ENCODE measurements at regions not wholly inside any gene's neighbourhood (a gene's known extent, or its start where the extent isn't known, plus 50 kb on each side); places are given as distances from the start of the nearest gene placed in this dataset.

DNA sequence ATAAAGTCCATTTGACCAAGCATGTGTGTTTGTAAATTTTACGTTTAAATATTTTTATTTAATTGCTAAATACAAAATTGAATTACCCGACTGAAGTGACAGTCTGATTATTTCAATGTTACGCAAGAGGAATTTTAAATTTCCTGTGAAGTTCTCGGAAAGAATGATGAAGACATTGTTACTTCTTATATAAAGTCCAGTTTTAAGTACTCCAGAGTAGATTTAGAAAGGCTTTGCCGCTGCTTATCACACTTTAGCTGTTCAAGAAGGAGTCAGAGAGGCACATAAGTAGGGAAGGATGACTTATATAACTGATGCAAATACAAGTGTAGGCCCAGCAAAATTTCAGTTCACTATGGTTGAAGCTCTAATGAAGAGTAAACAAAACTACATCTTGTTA is 265.1 kb upstream of the CITED2 start:
- TF ChIP-seq, protein P1, sequence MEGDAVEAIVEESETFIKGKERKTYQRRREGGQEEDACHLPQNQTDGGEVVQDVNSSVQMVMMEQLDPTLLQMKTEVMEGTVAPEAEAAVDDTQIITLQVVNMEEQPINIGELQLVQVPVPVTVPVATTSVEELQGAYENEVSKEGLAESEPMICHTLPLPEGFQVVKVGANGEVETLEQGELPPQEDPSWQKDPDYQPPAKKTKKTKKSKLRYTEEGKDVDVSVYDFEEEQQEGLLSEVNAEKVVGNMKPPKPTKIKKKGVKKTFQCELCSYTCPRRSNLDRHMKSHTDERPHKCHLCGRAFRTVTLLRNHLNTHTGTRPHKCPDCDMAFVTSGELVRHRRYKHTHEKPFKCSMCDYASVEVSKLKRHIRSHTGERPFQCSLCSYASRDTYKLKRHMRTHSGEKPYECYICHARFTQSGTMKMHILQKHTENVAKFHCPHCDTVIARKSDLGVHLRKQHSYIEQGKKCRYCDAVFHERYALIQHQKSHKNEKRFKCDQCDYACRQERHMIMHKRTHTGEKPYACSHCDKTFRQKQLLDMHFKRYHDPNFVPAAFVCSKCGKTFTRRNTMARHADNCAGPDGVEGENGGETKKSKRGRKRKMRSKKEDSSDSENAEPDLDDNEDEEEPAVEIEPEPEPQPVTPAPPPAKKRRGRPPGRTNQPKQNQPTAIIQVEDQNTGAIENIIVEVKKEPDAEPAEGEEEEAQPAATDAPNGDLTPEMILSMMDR (conservative IDR thresholded peaks at IDR 0.05), result no peak
- Mint-ChIP-seq H3K9me3 (peaks cover 2% of the 10 kb centered on the region), H3K27me3 (ENCODE audit: low read depth) (no peaks in the 10 kb centered on the region), H3K36me3 (ENCODE audit: low read depth) (no peaks in the 10 kb centered on the region), H3K4me3 (no peak overlapping the region), H3K4me1 (peaks cover 5% of the 10 kb centered on the region), H3K27ac (ENCODE audit: unreplicated experiment) (no peak overlapping the region)
- no peak for DNase-seq (ENCODE audit: low read depth, low spot score)

DNA sequence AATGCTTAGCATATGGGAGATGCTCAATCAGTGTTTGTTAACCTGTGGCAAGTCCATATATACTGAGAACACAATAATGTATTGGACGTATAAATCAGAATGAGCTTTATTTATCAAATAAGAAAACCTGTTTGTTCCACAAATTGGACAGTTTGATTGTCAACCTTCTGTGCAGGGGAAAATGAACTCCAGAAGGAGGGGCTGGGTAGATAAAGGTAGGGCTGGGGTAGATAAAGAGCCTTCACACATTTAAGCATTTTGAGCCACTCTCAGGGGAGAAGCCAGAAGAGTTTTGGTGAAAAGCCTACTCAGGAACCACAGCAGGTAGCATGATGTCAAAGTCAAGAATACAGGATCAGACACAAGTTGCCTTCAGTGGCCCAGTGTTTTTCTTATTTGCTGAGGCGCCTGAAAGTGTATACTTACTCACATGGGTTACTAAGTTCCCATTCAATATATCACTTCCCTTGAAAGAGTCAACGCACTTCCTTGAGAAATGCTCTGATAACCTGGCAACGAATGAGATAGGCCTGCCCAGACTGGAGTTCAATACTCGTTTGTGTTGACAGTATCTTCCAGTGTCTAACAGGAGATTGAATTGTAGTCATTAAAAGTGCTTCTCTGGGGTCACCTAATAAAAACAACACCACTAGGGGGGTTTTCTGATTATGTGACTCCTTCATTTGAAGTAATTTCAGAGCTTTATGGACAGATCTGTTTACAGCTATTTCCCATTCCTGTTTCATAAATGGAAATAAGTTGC is 263.9 kb upstream of the CITED2 start:
- H3K9me3 Mint-ChIP-seq, result peaks cover 2% of the 10 kb centered on the region
- H3K27ac Mint-ChIP-seq (ENCODE audit: unreplicated experiment), result no peak overlapping the region
- no peaks in the 10 kb centered on the region for H3K36me3 Mint-ChIP-seq (ENCODE audit: low read depth)
- H3K4me1 Mint-ChIP-seq, result no peaks in the 10 kb centered on the region
- H3K27me3 Mint-ChIP-seq (ENCODE audit: low read depth), result no peaks in the 10 kb centered on the region
- TF ChIP-seq, protein P1 (conservative IDR thresholded peaks at IDR 0.05), result no peak
- no peak overlapping the region for H3K4me3 Mint-ChIP-seq
- DNase-seq (ENCODE audit: low read depth, low spot score), result no peak

DNA sequence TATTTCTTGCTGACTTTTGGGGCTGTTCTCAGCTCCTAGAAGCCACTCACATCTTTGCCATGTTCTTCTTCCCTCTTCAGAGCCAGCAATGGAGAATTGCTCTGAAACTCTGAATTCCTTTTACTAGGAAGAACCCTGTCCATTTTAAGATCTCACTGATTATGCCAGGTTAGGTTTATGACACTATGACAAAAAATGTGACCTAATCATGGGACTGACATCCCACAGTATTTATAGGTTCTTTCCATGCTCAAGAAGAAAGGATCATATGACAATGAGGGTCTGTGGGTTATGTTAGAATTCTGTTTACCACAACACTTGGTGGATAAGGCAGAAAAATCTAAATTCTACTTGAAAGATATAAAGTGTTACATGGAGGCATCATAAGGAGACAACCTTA is 263.3 kb upstream of the CITED2 start:
- Mint-ChIP-seq H3K4me3 (no peak overlapping the region), H3K36me3 (ENCODE audit: low read depth) (no peaks in the 10 kb centered on the region), H3K27ac (ENCODE audit: unreplicated experiment) (no peak overlapping the region), H3K27me3 (ENCODE audit: low read depth) (no peaks in the 10 kb centered on the region), H3K4me1 (no peaks in the 10 kb centered on the region), H3K9me3 (peaks cover 2% of the 10 kb centered on the region)
- no peak for DNase-seq (ENCODE audit: low read depth, low spot score)
- TF ChIP-seq, protein P1 (conservative IDR thresholded peaks at IDR 0.05), result no peak

DNA sequence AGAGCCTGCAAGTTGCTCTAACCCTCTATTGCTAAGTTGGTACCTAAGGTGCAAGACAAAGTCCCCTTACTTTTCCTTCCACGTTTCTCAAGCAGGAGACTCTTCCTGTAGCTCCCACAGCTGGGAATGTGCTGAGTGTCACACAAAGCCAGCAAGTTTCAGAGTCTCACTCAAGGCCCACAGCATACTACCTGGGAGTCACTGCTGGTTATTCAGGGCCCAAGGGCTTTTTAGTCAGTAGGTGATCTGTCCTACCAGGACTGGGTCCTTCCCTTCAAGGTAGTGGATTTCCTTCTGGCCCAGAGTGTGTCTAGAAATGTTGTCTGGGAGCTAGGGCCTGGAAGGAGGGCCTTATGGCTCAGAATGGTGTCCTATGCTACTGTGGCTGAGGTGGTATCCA is 261.9 kb upstream of the CITED2 start:
- Mint-ChIP-seq H3K36me3 (ENCODE audit: low read depth) (no peaks in the 10 kb centered on the region), H3K4me1 (no peaks in the 10 kb centered on the region), H3K27me3 (ENCODE audit: low read depth) (no peaks in the 10 kb centered on the region), H3K27ac (ENCODE audit: unreplicated experiment) (no peak overlapping the region), H3K9me3 (peaks cover 2% of the 10 kb centered on the region), H3K4me3 (no peak overlapping the region)
- TF ChIP-seq, protein P1 (conservative IDR thresholded peaks at IDR 0.05), result no peak
- no peak for DNase-seq (ENCODE audit: low read depth, low spot score)

DNA sequence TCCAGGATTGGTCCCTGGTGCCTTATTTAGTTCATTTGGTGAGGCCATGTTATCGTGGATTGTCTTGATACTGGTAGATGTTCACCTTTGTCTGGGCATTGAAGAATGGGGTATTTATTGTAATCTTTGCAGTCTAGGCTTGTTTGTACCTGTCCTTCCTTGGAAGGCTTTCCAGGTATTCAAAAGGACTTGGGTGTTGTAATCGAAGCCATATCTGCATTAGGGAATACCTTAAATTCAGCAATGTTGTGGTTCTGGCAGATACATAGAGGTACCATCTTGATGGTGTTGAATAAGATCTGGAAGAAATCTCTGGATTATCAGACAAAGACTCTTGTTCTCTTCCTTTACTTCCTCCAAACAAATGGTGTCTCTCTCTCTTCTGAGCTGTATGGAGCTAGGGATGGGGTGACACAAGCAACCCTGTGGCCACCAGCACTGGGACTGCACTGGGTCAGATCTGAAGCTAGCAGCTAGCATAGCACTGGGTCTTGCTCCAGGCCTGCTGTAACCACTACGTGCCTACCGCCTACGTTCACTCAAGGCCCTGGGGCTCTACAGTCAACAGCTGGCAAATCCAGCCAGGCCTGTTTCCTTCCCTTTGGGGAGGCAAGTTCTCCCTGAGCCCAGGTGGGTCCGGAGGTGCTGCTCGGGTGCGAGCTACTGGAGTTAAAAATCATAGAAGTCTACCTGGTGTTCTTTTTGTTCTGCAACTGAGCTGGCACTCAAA is 261.1 kb upstream of the CITED2 start:
- peaks cover 2% of the 10 kb centered on the region for H3K9me3 Mint-ChIP-seq
- H3K27me3 Mint-ChIP-seq (ENCODE audit: low read depth), result no peaks in the 10 kb centered on the region
- no peaks in the 10 kb centered on the region for H3K4me1 Mint-ChIP-seq
- no peak for DNase-seq (ENCODE audit: low read depth, low spot score)
- H3K27ac Mint-ChIP-seq (ENCODE audit: unreplicated experiment), result no peak overlapping the region
- TF ChIP-seq, protein P1 (conservative IDR thresholded peaks at IDR 0.05), result no peak
- H3K4me3 Mint-ChIP-seq, result no peak overlapping the region
- peaks cover 2% of the 10 kb centered on the region for H3K36me3 Mint-ChIP-seq (ENCODE audit: low read depth)

All from neural crest cell (in vitro differentiated cells).